ENCODE measurements at regions not wholly inside any gene's neighbourhood (a gene's known extent, or its start where the extent isn't known, plus 50 kb on each side); places are given as distances from the start of the nearest gene placed in this dataset.
"Not testable (repeated sequence)": the region's sequence is repeated elsewhere in the genome, so short reads cannot be mapped to it uniquely, and the experiment has no call there.

DNA sequence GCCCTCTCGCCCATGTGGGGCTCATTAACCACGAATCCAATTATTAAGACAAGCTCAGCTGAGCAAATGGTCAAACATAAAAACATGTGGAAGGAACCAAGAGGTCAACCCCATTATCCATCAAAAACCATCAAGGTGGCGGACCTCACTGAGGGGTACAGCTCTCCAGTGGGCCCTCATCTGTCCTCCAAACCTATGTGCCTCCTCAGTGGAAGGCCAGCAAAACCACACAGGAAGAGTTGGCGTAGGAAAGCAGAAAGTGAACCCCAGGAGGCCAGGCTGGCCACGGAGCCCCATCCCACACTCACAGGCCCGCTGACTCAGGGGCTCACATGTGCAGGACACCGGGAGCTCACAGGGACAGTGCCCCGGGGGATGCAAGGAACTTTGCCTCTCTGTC is 66.5 kb upstream of the CLEC6A start:
- DNase-seq (ENCODE audit: low read depth in 2 of 2, low spot score in 1 of 2) = not testable (repeated sequence)

DNA sequence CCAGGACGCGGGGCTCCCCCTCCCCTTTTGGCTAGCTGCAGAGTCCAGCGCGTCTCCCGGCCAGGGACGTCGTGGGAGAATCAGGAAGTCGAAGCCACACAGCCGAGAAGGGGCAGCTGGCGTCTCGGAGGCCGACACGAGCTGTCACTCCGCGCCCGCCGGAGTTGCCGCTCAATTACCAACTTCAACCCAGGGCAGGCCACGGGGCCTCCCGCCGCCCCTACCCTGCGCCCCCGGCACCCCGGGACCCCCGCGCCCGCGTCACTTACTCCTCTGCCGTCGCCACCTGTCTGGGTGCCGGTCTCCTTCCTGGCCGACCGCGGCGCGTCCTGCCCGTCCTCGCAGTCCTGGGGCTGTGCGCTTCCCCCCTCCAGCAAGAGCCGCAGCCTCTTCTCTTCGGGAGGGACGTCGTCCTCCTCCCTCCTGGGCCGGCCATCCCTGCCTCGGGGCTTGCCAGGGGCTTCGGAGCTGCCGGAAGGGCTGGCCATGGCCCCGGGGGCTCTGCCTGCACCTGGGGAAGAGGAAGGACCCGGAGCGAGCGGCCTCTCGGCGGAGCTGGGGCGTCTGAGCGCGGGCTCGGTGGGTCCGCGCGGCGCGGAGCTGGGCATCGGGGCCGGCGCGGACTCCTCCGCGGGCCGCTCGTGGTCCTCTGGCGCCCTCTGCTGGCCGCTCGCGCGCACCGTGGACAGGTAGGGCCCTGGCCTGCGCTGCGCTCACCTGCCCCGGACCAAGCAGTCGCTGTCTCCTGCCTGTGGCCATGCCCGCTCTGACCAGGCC is 65.6 kb upstream of the CLEC6A start:
- DNase-seq (ENCODE audit: low read depth in 2 of 2, low spot score in 1 of 2) = peak in 1 of 2 donors; percentile 44

DNA sequence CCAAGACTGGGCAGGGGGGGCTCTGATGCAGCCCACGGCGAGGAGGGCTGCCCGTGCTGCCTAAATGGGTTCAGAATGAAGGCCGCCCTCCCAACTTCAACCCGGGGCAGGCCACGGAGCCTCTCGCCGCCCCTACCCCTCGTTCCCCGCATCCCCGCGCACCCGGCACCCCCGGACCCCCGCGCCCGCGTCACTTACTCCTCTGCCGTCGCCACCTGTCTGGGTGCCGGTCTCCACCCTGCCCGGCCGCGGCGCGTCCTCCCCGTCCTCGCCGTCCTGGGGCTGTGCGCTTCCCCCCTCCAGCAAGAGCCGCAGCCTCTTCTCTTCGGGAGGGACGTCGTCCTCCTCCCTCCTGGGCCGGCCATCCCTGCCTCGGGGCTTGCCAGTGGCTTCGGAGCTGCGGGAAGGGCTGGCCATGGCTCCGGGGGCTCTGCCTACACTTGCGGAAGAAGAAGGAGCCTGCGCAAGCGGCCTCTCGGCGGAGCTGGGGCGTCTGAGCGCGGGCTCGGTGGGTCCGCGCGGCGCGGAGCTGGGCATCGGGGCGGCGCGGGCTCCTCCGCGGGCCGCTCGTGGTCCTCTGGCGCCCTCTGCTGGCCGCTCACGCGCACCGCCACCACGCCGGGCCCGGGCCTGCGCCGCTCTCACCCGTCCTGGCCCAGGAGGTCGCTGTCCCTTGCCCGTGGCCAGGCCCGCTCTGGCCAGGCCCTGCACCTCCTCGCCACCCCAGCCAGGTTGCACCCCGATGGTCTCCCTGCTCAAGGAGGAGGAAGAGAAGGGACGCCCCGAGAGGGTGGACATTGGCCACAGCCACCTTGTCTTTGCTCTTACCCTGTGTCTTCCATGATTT is 59.3 kb upstream of the CLEC6A start:
- DNase-seq (ENCODE audit: low read depth in 2 of 2, low spot score in 1 of 2) = peak; percentile 36 to 52

GRCh38 chr12:8397378-8397777 is 58.4 kb upstream of the CLEC6A start:
- not testable (repeated sequence) for DNase-seq (ENCODE audit: low read depth in 2 of 2, low spot score in 1 of 2)

GRCh38 chr12:8399496-8400034 is 56.2 kb upstream of the CLEC6A start:
- DNase-seq (ENCODE audit: low read depth in 2 of 2, low spot score in 1 of 2) = not testable (repeated sequence)

GRCh38 chr12:8403834-8404233 is 51.9 kb upstream of the CLEC6A start:
- DNase-seq (ENCODE audit: low read depth in 2 of 2, low spot score in 1 of 2) = not testable (repeated sequence)

- DNase-seq (ENCODE audit: low read depth in 2 of 2, low spot score in 1 of 2) = not testable (repeated sequence)
Measured at GRCh38 chr12:8404341-8404740, 51.4 kb upstream of the CLEC6A start.

Measured in stimulated activated CD8-positive, alpha-beta memory T cell treated with anti-CD3 and anti-CD28 coated beads, Interleukin-4, amount 100 ng/mL, for 1 hour (primary cell).